ENCODE measurements at regions not wholly inside any gene's neighbourhood (a gene's known extent, or its start where the extent isn't known, plus 50 kb on each side); places are given as distances from the start of the nearest gene placed in this dataset.
"Not testable (repeated sequence)": the region's sequence is repeated elsewhere in the genome, so short reads cannot be mapped to it uniquely, and the experiment has no call there.

DNA sequence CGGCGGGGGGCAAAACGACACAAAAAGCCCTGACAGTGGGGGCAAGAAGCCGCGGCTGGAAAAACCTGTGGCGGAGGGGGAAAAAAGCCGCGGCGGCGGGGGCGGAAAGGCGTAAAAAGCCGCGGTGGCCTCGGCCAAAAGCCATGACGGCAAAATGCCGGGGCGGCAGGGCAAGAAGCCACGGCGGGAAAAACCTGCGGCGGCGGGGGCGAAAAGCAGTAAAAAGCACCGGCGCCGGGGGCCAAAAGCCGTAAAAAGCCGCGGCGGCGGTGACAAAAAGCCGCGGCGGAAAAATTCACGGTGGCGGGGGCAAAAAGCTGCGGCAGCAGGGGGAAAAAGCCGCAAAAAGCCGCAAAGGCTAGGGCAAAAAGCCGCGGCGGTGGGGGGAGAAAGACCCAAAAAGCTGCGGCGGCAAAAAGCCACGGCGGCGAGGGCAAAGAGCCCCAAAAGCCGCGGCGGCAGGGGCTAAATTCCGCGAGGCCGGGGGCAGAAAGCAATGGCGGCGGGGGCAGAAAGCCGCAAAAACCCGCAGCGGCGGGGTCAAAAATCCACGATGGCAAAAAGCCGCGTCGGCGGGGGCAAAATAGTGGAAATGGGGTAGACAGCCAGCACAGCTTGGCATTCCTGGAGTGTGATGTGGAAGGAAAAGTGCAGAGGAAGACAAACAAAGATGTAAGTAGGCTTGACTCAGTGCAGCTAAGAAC lies 167.5 kb upstream of the TP53TG3D start:
- DNase-seq (ENCODE audit: low spot score); H3K4me3 ChIP-seq: not testable (repeated sequence)

GRCh38 chr16:32115562-32115961 lies 137.5 kb upstream of the TP53TG3D start:
- DNase-seq (ENCODE audit: low spot score); H3K27ac ChIP-seq: not testable (repeated sequence)
- peak overlapping the region; percentile 43 for H3K4me3 ChIP-seq

More for the DNA sequence above, 167.5 kb upstream of the TP53TG3D start:
- H3K27ac ChIP-seq = not testable (repeated sequence)

DNA sequence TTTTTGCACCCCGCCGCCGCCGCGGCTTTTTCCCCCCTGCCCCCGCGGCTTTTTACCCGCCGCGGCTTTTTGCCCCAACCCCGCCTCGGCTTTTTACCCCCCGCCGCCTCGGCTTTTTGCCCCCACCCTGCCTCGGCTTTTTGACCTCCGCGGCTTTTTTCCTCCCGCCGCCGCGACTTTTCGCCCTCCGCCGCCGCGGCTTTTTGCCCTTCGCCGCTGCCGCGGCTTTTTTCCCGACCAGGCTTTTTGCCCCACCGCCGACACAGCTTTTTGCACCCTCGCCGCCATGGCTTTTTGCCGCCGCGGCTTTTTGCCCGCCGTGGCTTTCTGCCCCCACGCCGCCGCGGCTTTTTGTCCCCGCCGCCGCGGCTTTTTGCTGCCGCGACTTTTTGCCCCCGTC lies 137.0 kb upstream of the TP53TG3D start:
- TF ChIP-seq, protein P1, sequence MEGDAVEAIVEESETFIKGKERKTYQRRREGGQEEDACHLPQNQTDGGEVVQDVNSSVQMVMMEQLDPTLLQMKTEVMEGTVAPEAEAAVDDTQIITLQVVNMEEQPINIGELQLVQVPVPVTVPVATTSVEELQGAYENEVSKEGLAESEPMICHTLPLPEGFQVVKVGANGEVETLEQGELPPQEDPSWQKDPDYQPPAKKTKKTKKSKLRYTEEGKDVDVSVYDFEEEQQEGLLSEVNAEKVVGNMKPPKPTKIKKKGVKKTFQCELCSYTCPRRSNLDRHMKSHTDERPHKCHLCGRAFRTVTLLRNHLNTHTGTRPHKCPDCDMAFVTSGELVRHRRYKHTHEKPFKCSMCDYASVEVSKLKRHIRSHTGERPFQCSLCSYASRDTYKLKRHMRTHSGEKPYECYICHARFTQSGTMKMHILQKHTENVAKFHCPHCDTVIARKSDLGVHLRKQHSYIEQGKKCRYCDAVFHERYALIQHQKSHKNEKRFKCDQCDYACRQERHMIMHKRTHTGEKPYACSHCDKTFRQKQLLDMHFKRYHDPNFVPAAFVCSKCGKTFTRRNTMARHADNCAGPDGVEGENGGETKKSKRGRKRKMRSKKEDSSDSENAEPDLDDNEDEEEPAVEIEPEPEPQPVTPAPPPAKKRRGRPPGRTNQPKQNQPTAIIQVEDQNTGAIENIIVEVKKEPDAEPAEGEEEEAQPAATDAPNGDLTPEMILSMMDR (IDR thresholded peaks at IDR 0.05) = no peak
- Histone ChIP-seq H3K4me3 (peak overlapping the region; percentile 43), H3K27ac (no peak overlapping the region)
- no peak for DNase-seq (ENCODE audit: low spot score)

GRCh38 chr16:32116533-32116932 lies 136.6 kb upstream of the TP53TG3D start:
- peak overlapping the region; percentile 43 for H3K4me3 ChIP-seq
- DNase-seq (ENCODE audit: low spot score); H3K27ac ChIP-seq: not testable (repeated sequence)

GRCh38 chr16:32120372-32120771 lies 132.7 kb upstream of the TP53TG3D start:
- not testable (repeated sequence) for H3K27ac ChIP-seq; H3K4me3 ChIP-seq; DNase-seq (ENCODE audit: low spot score)

DNA sequence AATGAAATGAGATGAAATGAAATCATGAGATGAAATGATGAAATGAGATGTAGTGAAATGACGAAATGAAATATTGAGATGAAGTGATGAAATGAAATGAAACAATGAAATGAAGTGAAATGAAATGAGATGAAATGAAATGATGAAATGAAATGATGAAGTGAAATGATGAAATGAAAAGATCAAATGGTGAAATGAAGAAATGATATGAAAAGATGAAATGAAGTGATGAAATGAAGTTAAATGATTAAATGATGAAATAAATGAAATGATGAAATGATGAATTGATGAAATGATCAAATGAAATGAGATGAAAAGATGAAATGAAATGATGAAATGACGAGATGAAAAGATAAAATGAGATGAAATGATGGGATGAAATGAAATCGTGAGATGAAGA lies 132.3 kb upstream of the TP53TG3D start:
- DNase-seq (ENCODE audit: low spot score); H3K4me3 ChIP-seq; H3K27ac ChIP-seq: not testable (repeated sequence)

DNA sequence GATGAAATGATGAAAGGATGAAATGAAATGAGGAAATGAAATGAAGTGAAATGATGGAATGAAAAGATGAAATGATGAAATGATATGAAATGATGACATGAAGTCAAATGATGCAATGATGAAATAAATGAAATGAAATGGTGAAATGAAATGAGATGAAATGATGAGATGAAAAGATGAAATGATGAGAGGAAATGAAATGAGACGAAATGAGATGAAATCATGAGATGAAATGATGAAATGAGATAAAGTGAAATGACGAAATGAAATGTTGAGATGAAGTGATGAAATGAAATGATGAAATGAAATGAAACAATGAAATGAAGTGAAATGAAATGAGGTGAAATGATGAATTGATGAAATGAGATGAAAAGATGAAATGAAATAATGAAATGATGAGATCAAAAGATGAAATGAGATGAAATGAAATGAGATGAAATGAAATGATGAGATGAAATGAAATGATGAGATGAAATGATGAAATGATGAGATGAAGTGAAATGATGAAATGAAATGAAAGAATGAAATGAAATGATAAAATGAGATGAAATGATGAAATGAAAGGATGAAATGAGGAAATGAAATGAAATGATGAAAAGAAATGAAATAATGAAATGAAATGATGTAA lies 131.7 kb upstream of the TP53TG3D start:
- not testable (repeated sequence) for H3K27ac ChIP-seq; H3K4me3 ChIP-seq; DNase-seq (ENCODE audit: low spot score)

DNA sequence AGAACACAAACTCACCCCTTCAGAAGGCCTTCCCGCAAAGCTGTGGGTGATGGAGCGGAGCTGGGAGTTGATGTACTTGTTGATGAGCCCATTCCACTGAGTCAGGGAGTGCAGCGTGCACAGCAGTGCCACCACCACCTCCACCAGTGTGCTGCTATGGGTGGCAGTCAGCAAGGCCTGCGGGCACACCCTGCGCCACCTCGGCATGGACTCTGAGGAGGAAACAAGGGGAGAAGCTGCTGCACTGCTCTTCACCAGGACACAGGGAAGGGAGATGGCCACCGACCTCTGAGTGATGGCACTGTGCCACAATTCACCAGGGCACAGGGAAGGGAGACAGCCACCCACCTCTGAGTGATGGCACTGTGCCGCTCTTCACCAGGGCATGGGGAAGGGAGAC lies 100.7 kb upstream of the TP53TG3D start:
- not testable (repeated sequence) for H3K27ac ChIP-seq; H3K4me3 ChIP-seq; DNase-seq (ENCODE audit: low spot score)

DNA sequence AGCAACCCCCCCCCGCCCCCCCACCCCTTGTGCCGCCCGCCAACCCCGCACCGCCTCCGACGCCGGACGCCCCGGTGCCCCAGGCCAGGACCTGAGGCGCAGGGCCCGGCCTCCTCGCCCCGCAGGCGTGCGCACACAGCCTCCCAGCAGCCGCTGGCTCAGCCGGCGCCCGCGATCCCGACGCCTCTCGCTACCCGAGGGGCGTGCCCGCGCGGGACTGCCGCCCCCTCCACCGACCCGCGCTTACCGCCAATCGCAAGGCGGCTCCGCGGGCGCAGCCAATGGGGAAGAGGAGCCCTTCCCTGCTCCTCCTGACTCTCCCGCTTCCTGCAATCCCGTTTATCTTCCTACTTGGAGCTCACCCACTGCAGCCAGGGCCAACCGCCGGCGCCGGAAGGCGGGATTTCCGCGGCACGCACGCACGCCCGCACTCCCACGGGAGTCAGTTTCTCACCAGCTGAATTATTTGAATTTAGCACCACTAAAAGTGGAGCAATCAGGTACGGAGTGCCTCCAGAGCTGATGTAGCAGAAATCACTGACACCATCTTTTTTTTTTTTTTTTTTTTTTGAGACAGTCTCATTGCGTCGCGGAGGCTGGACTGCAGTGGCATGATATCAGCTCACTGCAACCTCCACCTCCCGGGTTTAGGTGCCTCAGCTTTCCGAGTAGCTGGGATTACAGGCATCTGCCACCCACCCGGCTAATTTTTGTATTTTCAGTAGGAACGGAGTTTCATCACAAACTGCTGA lies 65.0 kb upstream of the TP53TG3D start:
- not testable (repeated sequence) for DNase-seq (ENCODE audit: low spot score); H3K4me3 ChIP-seq; H3K27ac ChIP-seq

DNA sequence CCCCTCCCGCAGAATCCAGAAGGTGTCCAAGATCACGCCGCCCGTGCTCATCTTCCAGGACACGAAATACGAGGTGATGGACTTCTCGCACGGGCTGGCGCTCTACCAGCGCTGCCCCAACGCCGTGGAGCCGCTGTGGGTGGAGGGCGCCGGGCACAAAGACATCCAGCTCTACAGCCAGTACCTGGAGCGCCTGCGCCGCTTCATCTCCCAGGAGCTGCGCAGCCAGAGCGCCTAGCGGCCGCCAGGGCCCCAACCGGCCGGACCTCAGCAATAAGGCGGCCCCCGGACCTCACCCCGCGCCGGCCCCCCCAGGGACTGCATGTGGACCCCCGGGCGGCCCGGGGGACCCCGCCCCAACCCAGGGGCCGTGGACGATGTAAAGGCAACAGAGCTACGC lies 50.5 kb upstream of the TP53TG3D start:
- H3K27ac ChIP-seq; H3K4me3 ChIP-seq; DNase-seq (ENCODE audit: low spot score): not testable (repeated sequence)

All from coronary artery (tissue), 2 donors.